ENCODE measurements at regions not wholly inside any gene's neighbourhood (a gene's known extent, or its start where the extent isn't known, plus 50 kb on each side); places are given as distances from the start of the nearest gene placed in this dataset.

DNA sequence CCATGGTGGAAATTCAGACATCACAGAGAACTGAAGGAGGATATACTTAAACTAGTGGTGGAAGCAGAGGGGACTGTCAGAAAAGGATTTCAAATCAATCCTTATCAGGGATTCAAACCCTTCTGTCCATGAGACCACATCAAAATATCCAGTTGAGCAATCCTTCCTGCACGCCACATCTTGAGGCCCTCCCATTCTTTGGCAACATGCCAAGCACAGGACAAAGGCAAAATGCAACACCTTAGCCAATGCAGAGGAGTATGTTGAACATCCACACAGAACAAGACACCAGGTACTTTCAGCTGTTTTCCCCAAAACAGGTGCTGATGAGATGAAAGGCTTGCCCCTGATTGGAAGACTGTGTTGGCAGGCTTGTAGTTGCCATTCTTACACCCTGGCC lies 81.8 kb upstream of the PLXNA2 start:
- TF ChIP-seq, protein P1, sequence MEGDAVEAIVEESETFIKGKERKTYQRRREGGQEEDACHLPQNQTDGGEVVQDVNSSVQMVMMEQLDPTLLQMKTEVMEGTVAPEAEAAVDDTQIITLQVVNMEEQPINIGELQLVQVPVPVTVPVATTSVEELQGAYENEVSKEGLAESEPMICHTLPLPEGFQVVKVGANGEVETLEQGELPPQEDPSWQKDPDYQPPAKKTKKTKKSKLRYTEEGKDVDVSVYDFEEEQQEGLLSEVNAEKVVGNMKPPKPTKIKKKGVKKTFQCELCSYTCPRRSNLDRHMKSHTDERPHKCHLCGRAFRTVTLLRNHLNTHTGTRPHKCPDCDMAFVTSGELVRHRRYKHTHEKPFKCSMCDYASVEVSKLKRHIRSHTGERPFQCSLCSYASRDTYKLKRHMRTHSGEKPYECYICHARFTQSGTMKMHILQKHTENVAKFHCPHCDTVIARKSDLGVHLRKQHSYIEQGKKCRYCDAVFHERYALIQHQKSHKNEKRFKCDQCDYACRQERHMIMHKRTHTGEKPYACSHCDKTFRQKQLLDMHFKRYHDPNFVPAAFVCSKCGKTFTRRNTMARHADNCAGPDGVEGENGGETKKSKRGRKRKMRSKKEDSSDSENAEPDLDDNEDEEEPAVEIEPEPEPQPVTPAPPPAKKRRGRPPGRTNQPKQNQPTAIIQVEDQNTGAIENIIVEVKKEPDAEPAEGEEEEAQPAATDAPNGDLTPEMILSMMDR (conservative IDR thresholded peaks at IDR 0.05; ENCODE audit: low read length): no peak
- no peak for TF ChIP-seq EZH2phosphoT487 (IDR thresholded peaks at IDR 0.05; ENCODE audit: borderline replicate concordance)

All from Loucy (cell line).